Activated CD4-positive, alpha-beta T cell treated with anti-CD3 and anti-CD28 coated beads for 24 hours (primary cell): ENCODE measurements at regions not wholly inside any gene's neighbourhood (a gene's known extent, or its start where the extent isn't known, plus 50 kb on each side); places are given as distances from the start of the nearest gene placed in this dataset.
A peak's percentile ranks its signal among the peaks of the same experiment; 100 is the strongest.
"Not testable (repeated sequence)": the region's sequence is repeated elsewhere in the genome, so short reads cannot be mapped to it uniquely, and the experiment has no call there.

ENCODE experiments used
- DNase-seq, 2 donors: peaks; one replicate each; pipeline ENCODE4 v3.0.0-alpha.2; 2020; ENCODE audit warnings: low read depth in 2 of 2

- no peak for DNase-seq
These were observed 157.5 kb upstream of the AHI1 start for GRCh38 chr6:135655055-135655454.

- no peak for DNase-seq
These were observed 159.7 kb upstream of the AHI1 start for GRCh38 chr6:135657207-135657606.

- no peak for DNase-seq
These were observed 160.9 kb upstream of the AHI1 start for GRCh38 chr6:135658481-135658880.

- no peak for DNase-seq
These were observed 161.4 kb upstream of the AHI1 start for GRCh38 chr6:135658916-135659315.

GRCh38 chr6:135664527-135664926 is 167.0 kb upstream of the AHI1 start:
- DNase-seq: no peak

- no peak for DNase-seq
These were observed 168.4 kb upstream of the AHI1 start for GRCh38 chr6:135665935-135666334.

GRCh38 chr6:135667691-135668455 is 170.3 kb upstream of the AHI1 start:
- no peak for DNase-seq

- DNase-seq: no peak
These were observed 174.7 kb upstream of the AHI1 start for GRCh38 chr6:135672256-135672655.

- DNase-seq: no peak
These were observed 176.2 kb upstream of the AHI1 start for GRCh38 chr6:135673501-135674309.

- DNase-seq: no peak
These were observed 176.5 kb upstream of the PDE7B start for GRCh38 chr6:135675026-135675425.

GRCh38 chr6:135675862-135676261 is 175.6 kb upstream of the PDE7B start:
- peak in 1 of 2 donors; percentile 20 for DNase-seq

GRCh38 chr6:135680964-135681913 is 170.3 kb upstream of the PDE7B start:
- no peak for DNase-seq

- DNase-seq: no peak
These were observed 164.7 kb upstream of the PDE7B start for GRCh38 chr6:135686784-135687301.

- DNase-seq: not testable (repeated sequence)
These were observed 163.0 kb upstream of the PDE7B start for GRCh38 chr6:135688476-135688875.

GRCh38 chr6:135692426-135692825 is 159.1 kb upstream of the PDE7B start:
- no peak for DNase-seq

GRCh38 chr6:135693811-135694370 is 157.6 kb upstream of the PDE7B start:
- no peak for DNase-seq

- no peak for DNase-seq
These were observed 151.8 kb upstream of the PDE7B start for GRCh38 chr6:135699705-135700104.

GRCh38 chr6:135701426-135701825 is 150.1 kb upstream of the PDE7B start:
- DNase-seq: no peak

- DNase-seq: no peak
These were observed 148.5 kb upstream of the PDE7B start for GRCh38 chr6:135703007-135703406.

GRCh38 chr6:135703621-135704020 is 147.9 kb upstream of the PDE7B start:
- DNase-seq: no peak

- no peak for DNase-seq
These were observed 144.1 kb upstream of the PDE7B start for GRCh38 chr6:135707426-135707825.
